HUES64 (cell line): ENCODE measurements at regions not wholly inside any gene's neighbourhood (a gene's known extent, or its start where the extent isn't known, plus 50 kb on each side); places are given as distances from the start of the nearest gene placed in this dataset.

Experiments
- H3K27ac ChIP-seq: 2 replicates; pipeline ENCODE4 v1.7.0; 2013; ENCODE audit warnings: low read depth, low read length, inconsistent platforms
- H3K27me3 ChIP-seq: 2 replicates; pipeline ENCODE4 v1.6.1; 2013; ENCODE audit warnings: mild to moderate bottlenecking, low read length; ENCODE audit not compliant: insufficient read depth
- H3K36me3 ChIP-seq: 2 replicates; pipeline ENCODE4 v1.6.1; 2013; ENCODE audit warnings: mild to moderate bottlenecking, low read length; ENCODE audit not compliant: insufficient read depth
- H3K4me1 ChIP-seq: 2 replicates; pipeline ENCODE4 v1.6.1; 2013; ENCODE audit warnings: mild to moderate bottlenecking, low read length, moderate library complexity; ENCODE audit not compliant: insufficient read depth
- H3K4me3 ChIP-seq: 2 replicates; pipeline ENCODE4 v1.5.1; 2013; ENCODE audit warnings: mild to moderate bottlenecking, low read length, moderate library complexity
- H3K9ac ChIP-seq: 2 replicates; pipeline ENCODE4 v1.6.1; 2013; ENCODE audit warnings: mild to moderate bottlenecking, low read depth, low read length
- H3K9me3 ChIP-seq: 2 replicates; pipeline ENCODE4 v1.6.1; 2013; ENCODE audit warnings: low read depth, low read length; ENCODE audit not compliant: insufficient read depth
- WGBS: fragments of 150-250, 120-280 bp; methylation state at CpG from one replicate; pipeline ENCODE4 v1.1.7; 2013; ENCODE audit warnings: missing lambda C conversion rate; 5-methylcytosine and 5-hydroxymethylcytosine counted together

- Histone ChIP-seq H3K4me1 (peaks cover 29% of the 10 kb centered on the region), H3K27ac (peak overlapping the region; percentile 5; the same call in 1 of the 2 replicates), H3K4me3 (no peak overlapping the region), H3K9me3 (no peaks in the 10 kb centered on the region), H3K27me3 (peaks cover 6% of the 10 kb centered on the region; the same call in 1 of the 2 replicates), H3K36me3 (no peaks in the 10 kb centered on the region), H3K9ac (no peak overlapping the region)
Measured at GRCh38 chr9:81814401-81814793, 113.8 kb upstream of the SPATA31D4 start.

- Histone ChIP-seq H3K4me1 (peaks cover 35% of the 10 kb centered on the region), H3K9ac (no peak overlapping the region), H3K36me3 (no peaks in the 10 kb centered on the region), H3K4me3 (no peak overlapping the region), H3K9me3 (no peaks in the 10 kb centered on the region), H3K27me3 (peaks cover 6% of the 10 kb centered on the region; the same call in 1 of the 2 replicates), H3K27ac (peak overlapping the region; percentile 63; the same call in 1 of the 2 replicates)
- WGBS: 46% methylated on average over 2 of the region's 3 CpGs
Measured at GRCh38 chr9:81814794-81815464, 113.3 kb upstream of the SPATA31D4 start.

GRCh38 chr9:81815781-81816180 is 112.4 kb upstream of the SPATA31D4 start:
- Histone ChIP-seq H3K27me3 (peaks cover 6% of the 10 kb centered on the region; the same call in 1 of the 2 replicates), H3K27ac (no peak overlapping the region), H3K36me3 (no peaks in the 10 kb centered on the region), H3K4me3 (no peak overlapping the region), H3K9me3 (no peaks in the 10 kb centered on the region), H3K4me1 (peaks cover 43% of the 10 kb centered on the region), H3K9ac (no peak overlapping the region)
- WGBS: 74% methylated on average over 3 of the region's 3 CpGs

GRCh38 chr9:81819155-81819554 is 109.1 kb upstream of the SPATA31D4 start:
- WGBS: 73% methylated on average over 7 of the region's 7 CpGs
- Histone ChIP-seq H3K4me1 (peaks cover 50% of the 10 kb centered on the region), H3K9ac (no peak overlapping the region)

GRCh38 chr9:81819859-81820546 is 108.2 kb upstream of the SPATA31D4 start:
- H3K36me3 ChIP-seq: no peaks in the 10 kb centered on the region
- no peak overlapping the region for H3K9ac ChIP-seq
- H3K4me1 ChIP-seq: peaks cover 42% of the 10 kb centered on the region
- H3K27me3 ChIP-seq: no peaks in the 10 kb centered on the region
- H3K9me3 ChIP-seq: no peaks in the 10 kb centered on the region
- peak overlapping the region; percentile 53; the same call in 1 of the 2 replicates for H3K27ac ChIP-seq
- no peak overlapping the region for H3K4me3 ChIP-seq
- WGBS: 18% methylated on average over 7 of the region's 8 CpGs

More at GRCh38 chr9:81819155-81819554, 109.1 kb upstream of the SPATA31D4 start:
- H3K27me3 ChIP-seq: no peaks in the 10 kb centered on the region
- H3K9me3 ChIP-seq: no peaks in the 10 kb centered on the region
- no peak overlapping the region for H3K4me3 ChIP-seq
- H3K36me3 ChIP-seq: no peaks in the 10 kb centered on the region
- H3K27ac ChIP-seq: no peak overlapping the region

- Histone ChIP-seq H3K36me3 (no peaks in the 10 kb centered on the region), H3K9ac (no peak overlapping the region), H3K4me3 (no peak overlapping the region), H3K27me3 (no peaks in the 10 kb centered on the region), H3K27ac (no peak overlapping the region), H3K9me3 (no peaks in the 10 kb centered on the region), H3K4me1 (peaks cover 47% of the 10 kb centered on the region)
- WGBS: 88% methylated on average over 6 of the region's 7 CpGs
Measured at GRCh38 chr9:81822301-81822865, 105.8 kb upstream of the SPATA31D4 start.

GRCh38 chr9:81822967-81823366 is 105.3 kb upstream of the SPATA31D4 start:
- no CpG with 5 or more reads among the region's 1 CpG for WGBS

GRCh38 chr9:81823672-81824554 is 104.3 kb upstream of the SPATA31D4 start:
- Histone ChIP-seq H3K4me3 (no peak overlapping the region), H3K4me1 (peaks cover 53% of the 10 kb centered on the region), H3K27me3 (no peaks in the 10 kb centered on the region), H3K27ac (no peak overlapping the region), H3K36me3 (no peaks in the 10 kb centered on the region), H3K9me3 (no peaks in the 10 kb centered on the region), H3K9ac (no peak overlapping the region)
- WGBS: 91% methylated on average over 9 of the region's 11 CpGs

More at GRCh38 chr9:81822967-81823366, 105.3 kb upstream of the SPATA31D4 start:
- Histone ChIP-seq H3K4me1 (peaks cover 49% of the 10 kb centered on the region), H3K27ac (no peak overlapping the region), H3K9ac (no peak overlapping the region), H3K27me3 (no peaks in the 10 kb centered on the region), H3K4me3 (no peak overlapping the region), H3K36me3 (no peaks in the 10 kb centered on the region), H3K9me3 (no peaks in the 10 kb centered on the region)

GRCh38 chr9:81824802-81825730 is 103.2 kb upstream of the SPATA31D4 start:
- Histone ChIP-seq H3K4me3 (no peak overlapping the region), H3K9ac (no peak overlapping the region), H3K36me3 (no peaks in the 10 kb centered on the region), H3K27me3 (no peaks in the 10 kb centered on the region), H3K9me3 (no peaks in the 10 kb centered on the region), H3K4me1 (peaks cover 50% of the 10 kb centered on the region), H3K27ac (no peak overlapping the region)
- WGBS: 90% methylated on average over 6 of the region's 8 CpGs
